Loucy (cell line): ENCODE measurements at regions not wholly inside any gene's neighbourhood (a gene's known extent, or its start where the extent isn't known, plus 50 kb on each side); places are given as distances from the start of the nearest gene placed in this dataset.

ENCODE experiments used
- H2AFZ ChIP-seq: fragments of 200-600 bp; sonication (generic); 2 replicates; pipeline ENCODE4 v1.6.0; 2016; ENCODE audit warnings: antibody characterized with exemption, mild to moderate bottlenecking, low read length, moderate library complexity
- H3F3A ChIP-seq: fragments of 200-600 bp; 2 replicates; pipeline ENCODE4 v1.6.0; 2016; ENCODE audit warnings: antibody characterized with exemption, low read depth, mild to moderate bottlenecking
- H3K27me3 ChIP-seq: fragments of 200-600 bp; sonication (generic); 2 replicates; pipeline ENCODE4 v1.6.1; 2014; ENCODE audit warnings: low read length, mild to moderate bottlenecking; ENCODE audit not compliant: insufficient read depth, poor library complexity, severe bottlenecking
- H3K36me3 ChIP-seq: fragments of 200-600 bp; sonication (generic); 2 replicates; pipeline ENCODE4 v1.6.1; 2016; ENCODE audit warnings: low read length; ENCODE audit not compliant: insufficient read depth
- H3K4me1 ChIP-seq: fragments of 200-600 bp; sonication (generic); 2 replicates; pipeline ENCODE4 v1.5.1; 2014; ENCODE audit warnings: low read length, mild to moderate bottlenecking; ENCODE audit not compliant: insufficient read depth, poor library complexity, severe bottlenecking
- H3K4me2 ChIP-seq: fragments of 200-600 bp; sonication (generic); 2 replicates; pipeline ENCODE4 v1.6.0; 2014; ENCODE audit warnings: antibody characterized with exemption, low read length, low read depth, mild to moderate bottlenecking; ENCODE audit not compliant: poor library complexity, severe bottlenecking
- H3K4me3 ChIP-seq: fragments of 200-600 bp; sonication (generic); 2 replicates; pipeline ENCODE4 v1.5.1; 2014; ENCODE audit warnings: low read length, mild to moderate bottlenecking, mixed read lengths; ENCODE audit not compliant: poor library complexity, severe bottlenecking
- H3K79me2 ChIP-seq: fragments of 200-600 bp; sonication (generic); 2 replicates; pipeline ENCODE4 v1.6.1; 2014; ENCODE audit warnings: low read length; ENCODE audit not compliant: insufficient read depth
- H3K9ac ChIP-seq: fragments of 200-600 bp; sonication (generic); 2 replicates; pipeline ENCODE4 v1.6.0; 2014; ENCODE audit warnings: mild to moderate bottlenecking, low read depth, low read length, moderate library complexity; ENCODE audit not compliant: poor library complexity, severe bottlenecking
- H3K9me2 ChIP-seq: fragments of 200-600 bp; sonication (generic); replicated peaks from 2 replicates; pipeline ENCODE4 v1.6.1; 2016; ENCODE audit warnings: low read depth, low read length, mixed read lengths
- H3K9me3 ChIP-seq: fragments of 200-600 bp; sonication (generic); 2 replicates; pipeline ENCODE4 v1.6.1; 2014; ENCODE audit warnings: mild to moderate bottlenecking, antibody characterized with exemption, low read length, low read depth; ENCODE audit not compliant: insufficient read depth
- H4K20me1 ChIP-seq: fragments of 200-600 bp; sonication (generic); 2 replicates; pipeline ENCODE4 v1.6.0; 2014; ENCODE audit warnings: antibody characterized with exemption, low read length, mild to moderate bottlenecking; ENCODE audit not compliant: insufficient read depth, poor library complexity, severe bottlenecking
- EZH2phosphoT487 ChIP-seq: fragments of 200-600 bp; IDR thresholded peaks from 2 replicates; pipeline ENCODE4 v1.6.1; 2018; ENCODE audit warnings: antibody characterized with exemption, mild to moderate bottlenecking, moderate library complexity, borderline replicate concordance
- TF ChIP-seq, protein P1 (sequence below): fragments of 200-600 bp; sonication (generic); conservative IDR thresholded peaks from 2 replicates; pipeline ENCODE4 v1.5.1; 2014; ENCODE audit warnings: mild to moderate bottlenecking, antibody characterized with exemption, low read length

GRCh38 chr4:28966982-28967381, 1753.2 kb upstream of the PCDH7 start:
- Histone ChIP-seq H3K4me2 (no peak overlapping the region), H3K4me1 (no peaks in the 10 kb centered on the region), H3K27me3 (no peaks in the 10 kb centered on the region), H3K36me3 (no peaks in the 10 kb centered on the region), H3K79me2 (no peaks in the 10 kb centered on the region), H4K20me1 (no peaks in the 10 kb centered on the region), H3K9ac (no peak overlapping the region), H3K9me2 (no peaks in the 10 kb centered on the region), H2AFZ (no peak overlapping the region), H3K9me3 (no peaks in the 10 kb centered on the region), H3F3A (no peaks in the 10 kb centered on the region), H3K4me3 (no peak overlapping the region)
- TF ChIP-seq, protein P1, sequence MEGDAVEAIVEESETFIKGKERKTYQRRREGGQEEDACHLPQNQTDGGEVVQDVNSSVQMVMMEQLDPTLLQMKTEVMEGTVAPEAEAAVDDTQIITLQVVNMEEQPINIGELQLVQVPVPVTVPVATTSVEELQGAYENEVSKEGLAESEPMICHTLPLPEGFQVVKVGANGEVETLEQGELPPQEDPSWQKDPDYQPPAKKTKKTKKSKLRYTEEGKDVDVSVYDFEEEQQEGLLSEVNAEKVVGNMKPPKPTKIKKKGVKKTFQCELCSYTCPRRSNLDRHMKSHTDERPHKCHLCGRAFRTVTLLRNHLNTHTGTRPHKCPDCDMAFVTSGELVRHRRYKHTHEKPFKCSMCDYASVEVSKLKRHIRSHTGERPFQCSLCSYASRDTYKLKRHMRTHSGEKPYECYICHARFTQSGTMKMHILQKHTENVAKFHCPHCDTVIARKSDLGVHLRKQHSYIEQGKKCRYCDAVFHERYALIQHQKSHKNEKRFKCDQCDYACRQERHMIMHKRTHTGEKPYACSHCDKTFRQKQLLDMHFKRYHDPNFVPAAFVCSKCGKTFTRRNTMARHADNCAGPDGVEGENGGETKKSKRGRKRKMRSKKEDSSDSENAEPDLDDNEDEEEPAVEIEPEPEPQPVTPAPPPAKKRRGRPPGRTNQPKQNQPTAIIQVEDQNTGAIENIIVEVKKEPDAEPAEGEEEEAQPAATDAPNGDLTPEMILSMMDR, result no peak
- TF ChIP-seq EZH2phosphoT487, result no peak

DNA sequence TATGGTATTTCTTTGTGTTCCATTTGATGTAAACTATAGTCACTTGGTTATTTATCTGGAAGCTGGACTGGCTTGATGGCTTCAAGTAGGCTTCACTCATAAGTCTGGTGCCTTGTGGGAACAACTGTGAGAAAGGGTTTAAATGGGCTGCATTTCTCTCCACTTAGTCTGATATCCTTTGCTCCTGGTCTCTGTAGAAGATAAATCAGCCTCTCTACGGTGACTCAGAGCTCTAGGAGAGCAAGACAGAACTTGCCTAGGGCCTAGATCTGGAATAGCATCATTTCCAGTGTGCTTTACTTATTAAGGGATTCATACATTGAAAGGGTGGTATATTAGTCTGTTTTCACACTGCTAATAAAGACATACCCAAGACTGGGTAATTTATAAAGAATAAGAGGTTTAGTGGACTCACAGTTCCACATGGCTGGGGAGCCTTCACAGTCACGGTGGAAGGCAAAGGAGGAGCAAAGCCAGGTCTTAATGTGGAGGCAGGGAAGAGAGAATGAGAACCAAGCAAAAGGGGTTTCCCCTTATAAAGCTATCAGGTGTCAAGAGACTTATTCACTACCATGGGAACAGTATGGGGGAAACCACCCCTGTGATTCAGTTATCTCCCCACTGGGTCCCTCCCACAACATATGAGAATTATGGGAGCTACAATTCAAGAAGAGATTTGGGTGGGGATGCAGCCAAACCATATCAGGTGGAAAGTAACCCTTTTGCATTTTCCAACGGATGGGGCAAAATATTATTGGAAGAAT, 1746.4 kb upstream of the PCDH7 start:
- no peaks in the 10 kb centered on the region for H3K79me2 ChIP-seq
- H3K4me2 ChIP-seq, result no peak overlapping the region
- no peak overlapping the region for H2AFZ ChIP-seq
- H3K9ac ChIP-seq, result no peak overlapping the region
- no peaks in the 10 kb centered on the region for H3F3A ChIP-seq
- TF ChIP-seq, protein P1, result no peak
- no peak for TF ChIP-seq EZH2phosphoT487
- H4K20me1 ChIP-seq, result no peaks in the 10 kb centered on the region
- H3K27me3 ChIP-seq, result no peaks in the 10 kb centered on the region
- no peaks in the 10 kb centered on the region for H3K36me3 ChIP-seq
- no peaks in the 10 kb centered on the region for H3K9me3 ChIP-seq
- no peaks in the 10 kb centered on the region for H3K9me2 ChIP-seq
- H3K4me1 ChIP-seq, result no peaks in the 10 kb centered on the region
- no peak overlapping the region for H3K4me3 ChIP-seq

DNA sequence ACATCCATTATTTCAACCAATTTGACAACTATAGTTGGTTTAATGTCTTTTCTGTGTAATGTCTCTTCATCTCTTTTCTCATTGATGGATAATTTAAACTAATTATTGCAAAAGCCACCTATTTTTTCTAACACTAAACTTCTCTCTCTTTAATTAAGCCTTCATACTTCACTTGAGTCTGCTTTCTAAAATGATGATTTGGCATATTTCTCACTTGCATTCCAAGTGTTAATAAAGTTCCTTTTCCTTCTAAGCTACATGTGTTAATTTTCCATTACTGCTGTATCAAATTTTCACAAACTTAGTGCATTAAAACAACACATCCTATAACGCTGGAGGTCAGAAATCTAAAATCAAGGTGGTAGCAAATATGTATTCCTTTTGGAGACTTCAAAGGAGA, 1743.8 kb upstream of the PCDH7 start:
- no peaks in the 10 kb centered on the region for H3F3A ChIP-seq
- TF ChIP-seq, protein P1, result no peak
- no peak for TF ChIP-seq EZH2phosphoT487

More for the DNA sequence above, 1743.8 kb upstream of the PCDH7 start:
- no peak overlapping the region for H3K4me3 ChIP-seq
- H3K27me3 ChIP-seq, result no peaks in the 10 kb centered on the region
- no peak overlapping the region for H2AFZ ChIP-seq
- no peaks in the 10 kb centered on the region for H3K36me3 ChIP-seq
- no peak overlapping the region for H3K4me2 ChIP-seq
- no peaks in the 10 kb centered on the region for H4K20me1 ChIP-seq
- no peaks in the 10 kb centered on the region for H3K9me3 ChIP-seq
- H3K79me2 ChIP-seq, result no peaks in the 10 kb centered on the region
- no peaks in the 10 kb centered on the region for H3K4me1 ChIP-seq
- no peaks in the 10 kb centered on the region for H3K9me2 ChIP-seq
- H3K9ac ChIP-seq, result no peak overlapping the region
